Thyroid gland (tissue), 4 donors: ENCODE measurements at regions not wholly inside any gene's neighbourhood (a gene's known extent, or its start where the extent isn't known, plus 50 kb on each side); places are given as distances from the start of the nearest gene placed in this dataset.

ENCODE experiments used
- CTCF ChIP-seq, 6 experiments: fragments of 200-600 bp in 3 of 6; fragments of 450-650 bp in 3 of 6; sonication (generic) in 3 of 6; IDR thresholded peaks; one replicate each; pipeline ENCODE4 v1.5.1; 2016 to 2019; ENCODE audit warnings: antibody characterized with exemption in 6 of 6, mild to moderate bottlenecking in 2 of 6, inconsistent platforms in 1 of 6, moderate library complexity in 1 of 6
- POLR2A ChIP-seq, 2 donors: fragments of 450-650 bp; IDR thresholded peaks; one replicate each; pipeline ENCODE4 v1.6.1; 2017; ENCODE audit warnings: antibody characterized with exemption in 2 of 2, mild to moderate bottlenecking in 2 of 2, moderate library complexity in 1 of 2

GRCh38 chr14:38839694-38840365, 263.2 kb downstream of the SEC23A start:
- TF ChIP-seq POLR2A (IDR thresholded peaks at IDR 0.05) (no peak), CTCF (IDR thresholded peaks at IDR 0.05) (no peak)
